ENCODE measurements at regions not wholly inside any gene's neighbourhood (a gene's known extent, or its start where the extent isn't known, plus 50 kb on each side); places are given as distances from the start of the nearest gene placed in this dataset.
"Not testable (repeated sequence)": the region's sequence is repeated elsewhere in the genome, so short reads cannot be mapped to it uniquely, and the experiment has no call there.

DNA sequence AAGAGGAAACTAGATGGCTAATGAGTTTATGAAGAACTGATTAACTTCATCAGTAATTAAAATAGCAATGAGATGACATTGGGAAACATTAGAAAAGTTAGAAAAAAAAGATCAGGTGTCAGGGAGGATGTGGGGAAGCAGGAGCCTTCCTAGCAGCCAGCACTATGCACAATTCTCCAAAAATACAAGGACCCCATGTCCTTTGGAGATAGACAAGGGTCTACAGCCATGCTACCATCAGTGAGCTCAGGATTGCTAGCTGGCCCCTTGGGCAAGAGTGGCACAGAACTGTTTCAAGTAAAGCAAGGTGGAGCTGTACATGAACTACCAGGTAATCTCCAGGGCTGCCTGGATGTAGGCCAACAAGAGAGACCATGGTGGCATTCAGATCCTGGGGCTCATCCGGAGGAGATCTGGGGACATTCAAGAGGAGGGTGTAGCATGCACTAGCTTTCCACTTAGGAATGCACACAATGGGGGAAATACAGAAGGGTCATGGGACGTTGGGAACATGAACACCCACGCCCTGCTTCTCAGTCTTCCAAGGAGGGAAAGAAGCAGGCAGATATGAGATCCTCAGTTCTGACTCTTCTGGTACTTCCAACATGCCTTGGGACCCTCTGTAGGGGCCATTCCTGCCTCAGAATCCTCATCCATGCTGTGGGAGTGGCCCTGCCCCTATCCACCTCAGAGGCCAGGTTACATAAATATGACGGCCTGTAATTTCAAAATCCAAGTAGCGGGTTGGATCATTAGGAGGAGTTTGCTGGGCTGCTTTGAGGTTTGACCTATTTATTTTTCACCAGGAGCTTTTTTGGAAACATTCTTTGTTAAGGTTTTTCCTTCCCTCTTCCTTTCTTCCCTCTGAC is 82.2 kb upstream of the HABP2 start:
- no peak for DNase-seq (ENCODE audit: low spot score)

GRCh38 chr10:113471241-113471996 is 81.4 kb upstream of the HABP2 start:
- no peak for DNase-seq (ENCODE audit: low spot score)

GRCh38 chr10:113473011-113473410 is 79.8 kb upstream of the HABP2 start:
- no peak for DNase-seq (ENCODE audit: low spot score)

DNA sequence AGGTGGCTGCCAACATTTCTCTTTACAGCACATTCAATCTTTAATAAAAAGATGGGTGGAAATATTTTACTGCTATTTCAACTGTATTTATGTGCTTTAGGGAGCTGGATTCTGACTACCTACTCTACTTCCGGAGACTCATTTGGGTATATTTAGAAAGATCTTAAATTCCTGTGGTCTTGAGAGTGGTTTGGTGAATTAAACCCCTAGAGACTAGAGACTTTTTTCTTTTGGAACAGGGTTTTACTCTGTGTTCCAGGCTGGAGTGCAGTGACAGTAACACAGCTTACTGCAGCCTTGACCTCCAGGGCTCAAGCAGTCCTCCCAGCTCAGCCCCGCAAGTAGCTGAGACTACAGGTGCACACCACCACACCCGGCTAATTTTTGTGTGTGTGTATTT is 79.0 kb upstream of the HABP2 start:
- DNase-seq (ENCODE audit: low spot score), result no peak

DNA sequence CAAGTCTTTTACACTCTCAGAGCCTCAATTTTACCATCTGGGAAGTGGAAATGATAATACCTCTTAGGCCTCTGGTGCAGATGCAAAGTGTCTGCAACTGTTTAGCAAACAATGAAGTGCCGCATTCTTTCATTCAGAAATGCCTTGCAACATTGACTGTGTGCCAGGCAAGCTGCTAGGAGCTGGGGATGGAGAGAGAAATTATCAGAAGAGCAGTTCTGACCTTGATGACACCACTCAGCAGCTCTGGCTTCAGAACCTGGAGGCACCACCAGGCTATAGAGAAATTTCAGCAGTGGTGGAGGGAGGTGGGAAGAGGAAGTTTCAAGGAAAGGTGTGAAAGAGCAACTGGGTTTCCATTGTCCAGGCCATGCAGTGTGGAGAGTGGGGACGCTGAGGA is 78.1 kb upstream of the HABP2 start:
- DNase-seq (ENCODE audit: low spot score), result no peak

- DNase-seq (ENCODE audit: low spot score), result no peak
Observed at GRCh38 chr10:113475381-113475807, 77.5 kb upstream of the HABP2 start.

DNA sequence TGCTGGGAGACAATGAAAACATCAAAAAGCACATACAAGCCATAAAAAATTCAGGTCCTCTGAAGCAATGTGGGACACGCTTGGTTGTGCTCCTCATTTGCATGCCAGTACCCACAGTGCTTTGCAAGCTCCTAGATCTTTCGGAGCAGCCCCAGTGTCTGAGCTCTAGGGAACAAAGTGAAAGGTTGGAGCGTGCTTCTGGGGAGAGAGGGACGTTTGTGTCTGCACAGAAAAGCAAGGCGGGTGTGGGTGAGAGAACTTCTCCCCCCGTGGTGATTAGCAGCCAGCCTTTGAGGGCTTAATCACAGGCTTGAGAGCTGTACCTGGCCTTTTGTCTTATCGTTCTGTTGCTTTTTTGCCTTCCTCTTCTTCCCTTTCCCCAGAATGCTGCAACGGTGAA is 76.7 kb upstream of the HABP2 start:
- DNase-seq (ENCODE audit: low spot score), result no peak

DNA sequence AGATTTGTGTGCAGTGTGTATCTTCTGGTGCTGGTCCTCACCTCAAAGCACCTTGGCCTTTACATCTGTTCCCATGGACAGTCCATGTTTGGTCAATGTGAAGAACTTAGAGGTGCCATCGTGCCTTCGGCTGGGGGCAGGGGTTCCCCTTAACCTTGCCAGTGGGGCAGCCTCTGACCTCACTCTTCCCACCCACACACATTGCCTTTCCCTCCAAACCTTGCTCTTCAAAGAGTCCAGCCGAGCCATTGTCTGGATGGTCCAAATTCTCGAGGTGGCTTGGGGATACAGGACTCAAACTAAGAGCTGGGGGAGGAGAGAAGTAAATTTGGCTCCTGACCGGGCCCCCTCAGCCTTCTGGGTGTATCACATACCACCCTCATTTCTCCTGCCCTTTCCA is 76.2 kb upstream of the HABP2 start:
- DNase-seq (ENCODE audit: low spot score), result no peak

DNA sequence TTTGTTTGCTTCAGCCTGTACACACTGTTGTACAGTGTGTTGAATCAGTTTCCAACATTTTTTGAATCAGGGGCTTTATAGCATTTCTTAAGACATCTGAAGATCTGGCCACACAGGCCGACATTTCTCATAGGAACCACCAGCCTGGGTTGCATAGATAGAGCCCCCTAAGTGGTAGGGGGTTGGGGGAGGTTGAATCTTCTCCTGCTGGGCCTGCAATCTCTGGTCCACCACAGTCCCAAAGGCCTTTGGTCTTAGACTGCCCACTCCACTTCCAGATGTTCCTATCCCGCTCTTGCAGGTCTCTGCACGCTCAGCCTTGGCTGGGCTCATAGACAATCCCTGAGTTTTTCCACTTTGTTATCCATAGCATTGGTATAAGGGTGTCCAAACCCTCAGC is 75.4 kb upstream of the HABP2 start:
- DNase-seq (ENCODE audit: low spot score), result no peak

DNA sequence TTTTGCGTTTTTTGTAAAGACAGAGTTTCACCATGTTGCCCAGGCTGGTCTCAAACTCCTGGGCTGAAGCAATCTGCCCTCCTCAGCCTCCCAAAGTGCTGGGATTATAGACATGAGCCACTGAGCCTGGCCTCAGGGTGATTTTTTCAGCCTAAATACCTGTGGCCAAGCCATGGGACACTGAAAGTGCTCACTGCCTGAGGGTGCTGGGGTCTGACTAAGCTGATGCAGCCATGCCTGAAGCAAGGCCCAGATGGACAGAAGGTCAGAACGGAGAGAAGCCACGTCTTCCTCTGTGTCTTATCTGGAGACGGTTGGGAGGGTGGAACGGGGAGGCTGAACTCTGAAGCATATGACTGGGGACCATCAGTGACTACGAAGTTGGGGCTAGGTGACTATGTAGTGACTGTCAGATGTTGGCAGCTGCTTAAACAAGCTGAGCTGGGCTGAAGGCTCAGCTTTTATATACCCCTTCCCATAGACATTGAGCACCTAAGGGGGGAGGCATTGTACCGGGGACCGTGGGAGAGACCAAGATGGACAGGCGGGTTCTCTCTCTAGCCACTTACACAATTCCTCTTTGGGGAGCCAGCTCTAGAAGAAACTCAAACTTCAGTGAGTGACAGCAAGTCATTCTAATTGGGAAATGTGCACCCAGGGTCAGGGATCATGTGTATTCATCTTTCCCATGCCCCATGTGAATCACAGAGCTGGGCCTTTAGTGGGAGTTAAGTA is 73.3 kb upstream of the HABP2 start:
- DNase-seq (ENCODE audit: low spot score), result no peak

GRCh38 chr10:113480081-113480360 is 72.8 kb upstream of the HABP2 start:
- no peak for DNase-seq (ENCODE audit: low spot score)

DNA sequence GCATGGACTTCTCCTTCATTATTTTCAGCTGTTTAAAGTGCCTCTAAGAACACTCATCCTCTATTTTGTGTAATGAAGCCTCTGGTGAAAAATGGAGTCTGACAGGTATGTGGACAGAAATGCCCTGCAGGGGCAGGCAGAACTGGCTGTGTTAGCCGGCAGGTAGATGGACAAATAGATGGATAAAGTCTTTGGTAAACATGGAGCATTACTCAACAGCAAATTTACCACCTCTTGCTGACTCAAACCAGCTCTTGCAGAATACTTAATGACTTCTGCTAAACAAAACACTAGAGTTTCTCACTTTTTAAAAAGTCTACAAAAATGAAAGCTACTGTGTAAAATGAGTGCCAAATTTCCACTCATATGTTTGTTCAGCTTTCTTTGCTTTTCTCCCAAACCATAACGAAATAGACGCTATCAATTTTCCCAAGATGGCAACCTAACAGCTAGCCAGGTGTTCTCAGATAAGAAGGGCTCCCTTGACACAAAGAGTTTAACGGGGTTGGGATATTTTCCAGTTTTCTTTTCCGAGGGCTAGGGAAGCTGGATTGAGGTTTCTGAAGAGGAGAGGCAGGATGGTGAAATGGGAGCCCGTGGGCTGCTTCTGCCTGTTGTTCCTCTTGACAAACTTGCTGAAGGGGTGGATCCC is 71.9 kb upstream of the HABP2 start:
- DNase-seq (ENCODE audit: low spot score), result no peak

DNA sequence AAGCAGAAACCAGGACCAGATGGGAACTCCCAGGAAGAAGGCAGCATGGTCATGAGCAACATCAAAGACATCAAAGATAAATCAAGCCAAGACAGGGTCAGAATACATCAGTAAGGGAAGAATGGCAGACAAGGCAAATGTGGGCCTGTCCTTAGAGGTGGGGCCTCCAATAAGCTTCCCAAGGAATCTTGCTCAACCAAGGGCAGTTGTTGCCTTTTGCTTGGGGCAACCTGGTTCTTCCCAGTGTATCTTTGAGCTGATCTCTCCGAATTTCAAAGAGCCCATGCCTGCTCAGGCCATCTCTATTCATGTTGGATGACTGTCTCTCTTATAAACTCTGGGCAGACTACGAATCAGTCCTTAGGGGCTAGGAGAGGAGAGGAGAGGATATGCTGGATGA is 68.4 kb upstream of the HABP2 start:
- DNase-seq (ENCODE audit: low spot score), result no peak

DNA sequence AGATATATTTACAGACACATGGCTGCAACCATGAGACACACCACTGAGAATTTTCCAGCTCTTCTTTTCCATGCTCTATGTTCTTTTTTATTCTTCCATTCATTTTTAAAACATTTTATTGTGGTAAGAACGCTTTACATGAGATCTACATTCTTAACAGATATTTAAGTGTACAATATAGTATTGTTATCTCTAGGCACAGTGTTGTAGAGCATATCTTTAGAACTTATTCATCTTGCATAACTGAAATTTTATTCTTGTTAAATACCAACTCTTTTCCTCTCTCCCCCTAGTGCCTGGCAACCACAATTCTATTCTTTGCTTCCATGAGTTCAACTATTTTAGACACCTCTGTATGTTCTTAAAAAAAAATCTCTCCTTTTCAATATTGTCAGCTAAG is 67.1 kb upstream of the HABP2 start:
- DNase-seq (ENCODE audit: low spot score), result no peak

DNA sequence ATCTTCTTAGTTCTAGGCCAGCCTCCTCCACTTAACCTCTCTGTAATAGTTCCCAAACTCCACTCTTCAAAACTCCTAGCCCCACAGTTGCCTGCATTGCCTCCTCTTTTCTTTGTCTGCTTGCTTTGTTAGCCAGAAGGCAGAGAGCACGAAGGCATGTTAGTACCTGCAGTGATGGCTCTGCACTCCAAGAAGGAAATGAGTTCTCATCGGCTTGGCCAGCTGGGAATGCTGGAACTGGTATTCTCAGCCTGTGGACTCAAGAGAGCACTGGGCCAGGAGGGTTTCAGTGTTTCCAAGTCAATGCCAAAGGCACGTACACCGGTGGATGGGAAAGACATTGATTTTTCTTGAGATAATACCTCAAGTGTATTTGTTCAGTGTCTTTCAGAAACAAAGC is 66.3 kb upstream of the HABP2 start:
- DNase-seq (ENCODE audit: low spot score), result no peak

DNA sequence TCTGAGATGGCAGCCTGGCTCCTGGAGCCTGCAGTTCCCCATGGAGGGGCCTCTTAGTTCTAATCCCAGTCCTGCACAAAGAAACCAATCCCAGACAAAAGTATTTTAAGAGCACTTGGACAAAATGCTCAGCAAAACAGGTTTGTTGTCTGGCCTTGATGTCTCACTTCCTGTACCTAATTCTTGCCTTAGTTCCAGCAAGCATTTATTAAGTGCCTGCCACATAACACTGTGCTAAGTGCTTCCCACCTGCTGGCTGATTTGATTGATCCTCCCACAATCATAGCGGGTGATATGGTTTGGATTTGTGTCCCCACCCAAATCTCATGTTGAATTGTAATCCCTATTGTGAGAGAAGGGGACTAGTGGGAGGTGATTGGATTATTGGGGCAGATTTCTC is 65.7 kb upstream of the HABP2 start:
- no peak for DNase-seq (ENCODE audit: low spot score)

- no peak for DNase-seq (ENCODE audit: low spot score)
Observed at GRCh38 chr10:113488186-113488585, 64.7 kb upstream of the HABP2 start.

DNA sequence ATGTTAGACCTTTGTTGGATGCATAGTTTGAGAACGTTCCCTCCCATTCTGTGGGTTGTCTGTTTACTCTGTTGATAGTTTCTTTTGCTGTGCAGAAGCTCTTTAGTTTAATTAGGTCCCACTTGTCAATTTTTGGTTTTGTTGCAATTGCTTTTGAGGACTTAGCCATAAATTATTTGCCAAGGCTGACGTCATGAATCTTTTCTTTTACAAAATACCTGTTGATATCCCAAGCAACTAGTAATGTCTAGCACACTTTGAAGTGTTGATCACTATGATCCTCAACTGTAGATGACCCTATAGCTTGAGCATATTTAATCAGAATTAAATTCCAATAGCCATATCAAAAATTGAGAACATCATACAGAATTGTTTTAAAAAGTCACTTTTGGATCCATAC is 63.3 kb upstream of the HABP2 start:
- DNase-seq (ENCODE audit: low spot score), result not testable (repeated sequence)

- DNase-seq (ENCODE audit: low spot score), result no peak
Observed at GRCh38 chr10:113491967-113492565, 60.8 kb upstream of the HABP2 start.

GRCh38 chr10:113493195-113493594 is 59.7 kb upstream of the HABP2 start:
- DNase-seq (ENCODE audit: low spot score), result no peak

DNA sequence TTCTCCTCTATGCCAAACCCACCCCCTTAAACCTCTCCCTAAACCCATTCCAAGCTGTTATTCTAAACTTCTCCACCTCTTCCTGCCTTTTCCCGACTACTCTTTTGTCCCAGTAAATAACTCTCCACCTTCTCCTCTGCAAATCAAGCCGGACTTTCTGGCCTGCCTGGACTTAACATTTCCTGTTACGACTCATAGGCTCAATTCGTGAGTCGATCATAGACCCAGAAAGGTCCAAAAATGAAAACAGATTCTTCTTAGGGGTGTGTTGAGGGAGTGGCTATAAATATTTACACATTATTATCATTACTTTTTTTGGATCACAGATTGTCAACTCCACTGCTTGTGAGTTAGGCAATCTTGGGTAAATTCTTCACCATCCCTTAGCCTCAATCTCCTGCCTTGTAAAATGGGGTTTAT is 59.0 kb upstream of the HABP2 start:
- DNase-seq (ENCODE audit: low spot score), result no peak

- DNase-seq (ENCODE audit: low spot score), result no peak
Observed at GRCh38 chr10:113494761-113495160, 58.1 kb upstream of the HABP2 start.
